ENCODE measurements at regions not wholly inside any gene's neighbourhood (a gene's known extent, or its start where the extent isn't known, plus 50 kb on each side); places are given as distances from the start of the nearest gene placed in this dataset.

DNA sequence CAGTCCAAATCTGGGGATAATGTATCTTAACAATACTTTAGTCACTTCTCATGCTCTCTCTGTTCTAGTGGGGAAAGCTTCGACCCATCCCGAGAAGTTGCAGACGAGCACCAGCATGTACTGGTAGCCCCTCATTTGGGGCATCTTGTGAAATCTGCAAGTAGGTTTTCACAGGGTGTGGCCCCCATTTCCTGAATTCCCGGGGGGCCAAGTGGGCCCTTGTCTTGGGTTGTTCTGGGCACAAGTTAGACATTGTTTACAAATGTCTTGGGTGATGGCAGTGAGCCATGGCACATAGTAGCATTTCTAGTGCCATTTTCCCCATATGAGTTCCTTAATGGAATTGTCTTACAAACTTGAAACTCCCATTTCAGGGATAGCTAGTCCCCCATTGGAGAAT lies 216.7 kb upstream of the KCND2 start:
- TF ChIP-seq, protein P1, sequence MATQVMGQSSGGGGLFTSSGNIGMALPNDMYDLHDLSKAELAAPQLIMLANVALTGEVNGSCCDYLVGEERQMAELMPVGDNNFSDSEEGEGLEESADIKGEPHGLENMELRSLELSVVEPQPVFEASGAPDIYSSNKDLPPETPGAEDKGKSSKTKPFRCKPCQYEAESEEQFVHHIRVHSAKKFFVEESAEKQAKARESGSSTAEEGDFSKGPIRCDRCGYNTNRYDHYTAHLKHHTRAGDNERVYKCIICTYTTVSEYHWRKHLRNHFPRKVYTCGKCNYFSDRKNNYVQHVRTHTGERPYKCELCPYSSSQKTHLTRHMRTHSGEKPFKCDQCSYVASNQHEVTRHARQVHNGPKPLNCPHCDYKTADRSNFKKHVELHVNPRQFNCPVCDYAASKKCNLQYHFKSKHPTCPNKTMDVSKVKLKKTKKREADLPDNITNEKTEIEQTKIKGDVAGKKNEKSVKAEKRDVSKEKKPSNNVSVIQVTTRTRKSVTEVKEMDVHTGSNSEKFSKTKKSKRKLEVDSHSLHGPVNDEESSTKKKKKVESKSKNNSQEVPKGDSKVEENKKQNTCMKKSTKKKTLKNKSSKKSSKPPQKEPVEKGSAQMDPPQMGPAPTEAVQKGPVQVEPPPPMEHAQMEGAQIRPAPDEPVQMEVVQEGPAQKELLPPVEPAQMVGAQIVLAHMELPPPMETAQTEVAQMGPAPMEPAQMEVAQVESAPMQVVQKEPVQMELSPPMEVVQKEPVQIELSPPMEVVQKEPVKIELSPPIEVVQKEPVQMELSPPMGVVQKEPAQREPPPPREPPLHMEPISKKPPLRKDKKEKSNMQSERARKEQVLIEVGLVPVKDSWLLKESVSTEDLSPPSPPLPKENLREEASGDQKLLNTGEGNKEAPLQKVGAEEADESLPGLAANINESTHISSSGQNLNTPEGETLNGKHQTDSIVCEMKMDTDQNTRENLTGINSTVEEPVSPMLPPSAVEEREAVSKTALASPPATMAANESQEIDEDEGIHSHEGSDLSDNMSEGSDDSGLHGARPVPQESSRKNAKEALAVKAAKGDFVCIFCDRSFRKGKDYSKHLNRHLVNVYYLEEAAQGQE (IDR thresholded peaks at IDR 0.05), result no peak
- TF ChIP-seq RCOR1 (IDR thresholded peaks at IDR 0.05; ENCODE audit: low read depth, low read length) (no peak), RAD21 (conservative IDR thresholded peaks at IDR 0.05 in 1 of 2, IDR thresholded peaks at IDR 0.05 in 1 of 2) (no peak), EP300 (IDR thresholded peaks at IDR 0.05) (no peak), KDM1A (IDR thresholded peaks at IDR 0.05; ENCODE audit: low read depth) (no peak), POLR2A (IDR thresholded peaks at IDR 0.05; ENCODE audit: low read length) (no peak), CBX2 (IDR thresholded peaks at IDR 0.05; ENCODE audit: borderline replicate concordance, low read depth) (no peak), JUN (IDR thresholded peaks at IDR 0.05) (no peak), MYC (IDR thresholded peaks at IDR 0.05; ENCODE audit: borderline replicate concordance, low read length) (no peak), HOXB13 (CRISPR knock-in tag; IDR thresholded peaks at IDR 0.05; ENCODE audit: low read depth) (no peak)
- TF ChIP-seq, protein P2, sequence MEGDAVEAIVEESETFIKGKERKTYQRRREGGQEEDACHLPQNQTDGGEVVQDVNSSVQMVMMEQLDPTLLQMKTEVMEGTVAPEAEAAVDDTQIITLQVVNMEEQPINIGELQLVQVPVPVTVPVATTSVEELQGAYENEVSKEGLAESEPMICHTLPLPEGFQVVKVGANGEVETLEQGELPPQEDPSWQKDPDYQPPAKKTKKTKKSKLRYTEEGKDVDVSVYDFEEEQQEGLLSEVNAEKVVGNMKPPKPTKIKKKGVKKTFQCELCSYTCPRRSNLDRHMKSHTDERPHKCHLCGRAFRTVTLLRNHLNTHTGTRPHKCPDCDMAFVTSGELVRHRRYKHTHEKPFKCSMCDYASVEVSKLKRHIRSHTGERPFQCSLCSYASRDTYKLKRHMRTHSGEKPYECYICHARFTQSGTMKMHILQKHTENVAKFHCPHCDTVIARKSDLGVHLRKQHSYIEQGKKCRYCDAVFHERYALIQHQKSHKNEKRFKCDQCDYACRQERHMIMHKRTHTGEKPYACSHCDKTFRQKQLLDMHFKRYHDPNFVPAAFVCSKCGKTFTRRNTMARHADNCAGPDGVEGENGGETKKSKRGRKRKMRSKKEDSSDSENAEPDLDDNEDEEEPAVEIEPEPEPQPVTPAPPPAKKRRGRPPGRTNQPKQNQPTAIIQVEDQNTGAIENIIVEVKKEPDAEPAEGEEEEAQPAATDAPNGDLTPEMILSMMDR (IDR thresholded peaks at IDR 0.05), result no peak
- TF ChIP-seq, protein P3, sequence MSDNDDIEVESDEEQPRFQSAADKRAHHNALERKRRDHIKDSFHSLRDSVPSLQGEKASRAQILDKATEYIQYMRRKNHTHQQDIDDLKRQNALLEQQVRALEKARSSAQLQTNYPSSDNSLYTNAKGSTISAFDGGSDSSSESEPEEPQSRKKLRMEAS (IDR thresholded peaks at IDR 0.05), result no peak
